Neuronal stem cell (in vitro differentiated cells): ENCODE measurements at regions not wholly inside any gene's neighbourhood (a gene's known extent, or its start where the extent isn't known, plus 50 kb on each side); places are given as distances from the start of the nearest gene placed in this dataset.

Experiments
- DNase-seq: peaks from one replicate; pipeline ENCODE4 v3.0.0-alpha.2; 2013; ENCODE audit warnings: low spot score
- H2AFZ ChIP-seq: one replicate; pipeline ENCODE4 v1.6.1; 2013; ENCODE audit warnings: mild to moderate bottlenecking, low read length, inconsistent platforms
- H2AK5ac ChIP-seq: 2 replicates; pipeline ENCODE4 v1.6.1; 2013; ENCODE audit warnings: low read depth, mild to moderate bottlenecking, inconsistent platforms, low read length, moderate library complexity, mixed read lengths
- H2BK120ac ChIP-seq: 2 replicates; pipeline ENCODE4 v1.6.1; 2013; ENCODE audit warnings: low read depth, mild to moderate bottlenecking, inconsistent platforms, low read length, moderate library complexity, mixed read lengths
- H2BK12ac ChIP-seq: one replicate; pipeline ENCODE4 v1.6.1; 2013; ENCODE audit warnings: low read length, inconsistent platforms
- H2BK15ac ChIP-seq: 2 replicates; pipeline ENCODE4 v1.6.1; 2013; ENCODE audit warnings: mild to moderate bottlenecking, low read length, inconsistent platforms, mixed read lengths
- H2BK5ac ChIP-seq: one replicate; pipeline ENCODE4 v1.6.1; 2013; ENCODE audit warnings: inconsistent platforms, mild to moderate bottlenecking, low read length, moderate library complexity
- H3K14ac ChIP-seq: one replicate; pipeline ENCODE4 v1.6.1; 2013; ENCODE audit warnings: low read length, inconsistent platforms
- H3K18ac ChIP-seq: 2 replicates; pipeline ENCODE4 v1.6.1; 2013; ENCODE audit warnings: low read length, inconsistent platforms
- H3K23ac ChIP-seq: 2 replicates; pipeline ENCODE4 v1.6.1; 2013; ENCODE audit warnings: low read depth, mild to moderate bottlenecking, mixed read lengths, low read length, inconsistent platforms; ENCODE audit not compliant: poor library complexity
- H3K27ac ChIP-seq: replicated peaks from 3 replicates; pipeline ENCODE4 v1.5.1; 2013; ENCODE audit warnings: low read length, inconsistent platforms
- H3K27me3 ChIP-seq, 3 experiments: 2 replicates each; pipeline ENCODE4 v1.6.1; 2013; ENCODE audit warnings: low read length in 3 of 3, mild to moderate bottlenecking in 2 of 3, inconsistent platforms in 1 of 3, low read depth in 1 of 3, mixed read lengths in 1 of 3, moderate library complexity in 1 of 3; ENCODE audit not compliant: control insufficient read depth in 3 of 3, insufficient read depth in 3 of 3
- H3K36me3 ChIP-seq, 2 donors: replicated peaks in 1 of 2; 2 replicates each; pipeline ENCODE4 v1.6.1; 2013; ENCODE audit warnings: low read length in 2 of 2; ENCODE audit not compliant: control insufficient read depth in 2 of 2, insufficient read depth in 2 of 2
- H3K4ac ChIP-seq: 2 replicates; pipeline ENCODE4 v1.6.1; 2013; ENCODE audit warnings: inconsistent platforms, mild to moderate bottlenecking, low read length, moderate library complexity
- H3K4me1 ChIP-seq, 2 donors: 1 replicate in 1 of 2; 2 replicates in 1 of 2; pipeline ENCODE4 v1.6.1; 2013; ENCODE audit warnings: low read length in 2 of 2, low read depth in 1 of 2; ENCODE audit not compliant: control insufficient read depth in 2 of 2, insufficient read depth in 1 of 2
- H3K4me2 ChIP-seq: one replicate; pipeline ENCODE4 v1.6.1; 2013; ENCODE audit warnings: mild to moderate bottlenecking, low read length, inconsistent platforms; ENCODE audit not compliant: insufficient read depth, poor library complexity, severe bottlenecking
- H3K4me3 ChIP-seq, 2 donors: 2 replicates each; pipeline ENCODE4 v1.5.1; 2013; ENCODE audit warnings: low read length in 2 of 2, mild to moderate bottlenecking in 2 of 2, inconsistent platforms in 1 of 2, moderate library complexity in 1 of 2
- H3K79me1 ChIP-seq: one replicate; pipeline ENCODE4 v1.6.1; 2013; ENCODE audit warnings: low read depth, mild to moderate bottlenecking, inconsistent platforms, low read length, moderate library complexity
- H3K9ac ChIP-seq: one replicate; pipeline ENCODE4 v1.6.1; 2013; ENCODE audit warnings: mild to moderate bottlenecking, low read depth, low read length, inconsistent platforms; ENCODE audit not compliant: poor library complexity
- H3K9me3 ChIP-seq, 2 donors: replicated peaks in 1 of 2; 2 replicates each; pipeline versions ENCODE3 to v1.6.1; 2013; ENCODE audit warnings: low read length in 2 of 2, mild to moderate bottlenecking in 2 of 2, inconsistent platforms in 1 of 2, low read depth in 1 of 2, mixed read lengths in 1 of 2, moderate library complexity in 1 of 2; ENCODE audit not compliant: control insufficient read depth in 2 of 2, insufficient read depth in 1 of 2
- H4K8ac ChIP-seq: one replicate; pipeline ENCODE4 v1.6.1; 2013; ENCODE audit warnings: low read depth, mild to moderate bottlenecking, inconsistent platforms, low read length, moderate library complexity
- H4K91ac ChIP-seq: one replicate; pipeline ENCODE4 v1.6.1; 2013; ENCODE audit warnings: low read length, low read depth, mild to moderate bottlenecking, inconsistent platforms; ENCODE audit not compliant: poor library complexity
- WGBS, 2 donors: extraction: QIAGEN DNeasy Blood & Tissue Kit; methylation state at CpG; one replicate each; pipeline ENCODE4 v1.1.7; 2013; ENCODE audit warnings: missing lambda C conversion rate in 2 of 2, mixed read lengths in 1 of 2; ENCODE audit not compliant: insufficient read length in 2 of 2, insufficient replicate concordance in 1 of 2; ENCODE audit errors: extremely low coverage in 2 of 2; 5-methylcytosine and 5-hydroxymethylcytosine counted together

DNA sequence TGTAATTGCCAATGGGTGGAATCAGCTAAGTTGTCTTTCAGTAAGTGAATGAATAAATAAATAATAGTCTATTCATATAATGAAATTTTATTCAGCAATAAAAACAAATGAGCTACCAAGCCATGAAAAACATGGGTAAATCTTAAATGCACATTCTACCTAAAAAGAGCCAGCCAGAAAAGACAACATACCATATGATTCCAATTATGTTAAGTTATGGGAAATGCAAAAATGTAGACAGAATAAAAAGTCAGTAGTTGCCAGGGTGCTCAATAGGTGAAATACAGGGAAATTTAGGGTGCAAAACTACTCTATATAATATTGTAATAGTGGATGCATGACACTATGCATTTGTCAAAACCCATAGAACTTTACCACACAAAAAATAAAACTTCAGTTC lies 277.2 kb upstream of the EPHA6 start:
- Histone ChIP-seq H3K23ac (no peak overlapping the region), H4K8ac (no peak overlapping the region)

DNA sequence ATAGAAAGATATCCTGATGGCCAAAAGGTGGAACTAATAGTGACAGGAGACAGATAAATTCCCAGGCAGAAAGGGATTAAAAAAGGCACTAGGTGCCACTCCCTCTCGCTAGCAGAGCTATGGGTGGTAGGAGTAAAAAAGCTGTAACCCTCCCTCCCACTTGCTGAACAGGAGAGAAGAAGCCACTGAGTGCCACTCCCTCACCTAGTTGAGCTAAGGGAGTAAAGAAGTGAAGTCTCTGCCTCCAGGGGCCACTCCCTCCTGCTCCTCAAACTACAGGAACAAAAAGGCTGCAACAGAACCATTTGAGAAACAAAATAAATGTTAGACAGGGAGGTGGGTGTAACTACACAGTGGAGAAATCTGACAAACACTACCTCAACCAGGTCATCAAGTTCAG lies 276.2 kb upstream of the EPHA6 start:
- H2AK5ac ChIP-seq, result no peak overlapping the region
- H2BK15ac ChIP-seq, result no peak overlapping the region
- H3K79me1 ChIP-seq, result no peaks in the 10 kb centered on the region
- no peak overlapping the region for H3K4ac ChIP-seq
- no peak overlapping the region for H3K4me2 ChIP-seq
- H3K14ac ChIP-seq, result no peak overlapping the region
- H3K18ac ChIP-seq, result no peak overlapping the region
- no peaks in the 10 kb centered on the region for H3K36me3 ChIP-seq
- H3K27ac ChIP-seq, result no peak overlapping the region
- H2BK5ac ChIP-seq, result no peak overlapping the region
- no peak overlapping the region for H3K4me3 ChIP-seq
- H3K4me1 ChIP-seq, result no peaks in the 10 kb centered on the region
- H3K23ac ChIP-seq, result no peak overlapping the region
- no peak overlapping the region for H2AFZ ChIP-seq
- H3K9ac ChIP-seq, result no peak overlapping the region
- WGBS, 2 donors, result no CpG with 5 or more reads among the region's 1 CpG
- no peak for DNase-seq
- H4K8ac ChIP-seq, result no peak overlapping the region
- no peak overlapping the region for H2BK12ac ChIP-seq
- no peak overlapping the region for H2BK120ac ChIP-seq
- H3K27me3 ChIP-seq, result no peaks in the 10 kb centered on the region
- H3K9me3 ChIP-seq, result peaks cover 0 to under 1% of the 10 kb centered on the region in 2 donors
- no peak overlapping the region for H4K91ac ChIP-seq

More for the DNA sequence above, 277.2 kb upstream of the EPHA6 start:
- H4K91ac ChIP-seq, result no peak overlapping the region
- no peak overlapping the region for H2BK5ac ChIP-seq
- no peak overlapping the region for H3K18ac ChIP-seq
- H3K79me1 ChIP-seq, result no peaks in the 10 kb centered on the region
- no peak overlapping the region for H3K14ac ChIP-seq
- no peak overlapping the region for H3K4ac ChIP-seq
- H3K4me3 ChIP-seq, result no peak overlapping the region
- H2BK120ac ChIP-seq, result no peak overlapping the region
- no peak for DNase-seq
- no peak overlapping the region for H3K9ac ChIP-seq
- no peak overlapping the region for H3K4me2 ChIP-seq
- H2AFZ ChIP-seq, result no peak overlapping the region
- no peak overlapping the region for H3K27ac ChIP-seq
- no peaks in the 10 kb centered on the region for H3K27me3 ChIP-seq
- no peak overlapping the region for H2BK12ac ChIP-seq
- H3K36me3 ChIP-seq, result no peaks in the 10 kb centered on the region
- H2AK5ac ChIP-seq, result no peak overlapping the region
- no peak overlapping the region for H2BK15ac ChIP-seq
- H3K9me3 ChIP-seq, result peaks cover 0 to 1% of the 10 kb centered on the region in 2 donors
- H3K4me1 ChIP-seq, result no peaks in the 10 kb centered on the region

DNA sequence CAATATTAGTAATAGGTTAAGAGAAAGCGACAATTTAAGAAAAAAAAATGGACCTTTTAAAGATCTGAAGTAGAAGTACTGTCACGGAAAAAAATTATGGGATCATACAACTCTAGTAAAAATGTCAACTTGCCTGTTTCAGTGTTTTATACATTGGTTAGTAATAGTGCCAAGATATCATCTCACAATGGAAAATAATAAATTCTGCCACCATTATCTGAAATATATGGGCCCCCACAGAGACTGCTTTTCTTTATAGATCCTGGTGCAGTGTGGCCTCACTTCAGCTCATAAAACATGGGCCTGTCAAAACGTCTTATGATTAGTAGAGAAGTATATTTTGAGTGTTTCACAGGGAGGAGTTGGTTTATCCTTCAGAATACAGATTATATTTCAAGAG lies 266.3 kb upstream of the EPHA6 start:
- WGBS, 2 donors, result no CpG with 5 or more reads among the region's 3 CpGs
- H3K4me2 ChIP-seq, result no peak overlapping the region
- no peak overlapping the region for H2BK5ac ChIP-seq
- H3K18ac ChIP-seq, result no peak overlapping the region
- H4K8ac ChIP-seq, result no peak overlapping the region
- no peak overlapping the region for H4K91ac ChIP-seq
- no peak overlapping the region for H2AFZ ChIP-seq
- no peak for DNase-seq
- no peaks in the 10 kb centered on the region for H3K36me3 ChIP-seq
- H3K79me1 ChIP-seq, result no peaks in the 10 kb centered on the region
- no peaks in the 10 kb centered on the region for H3K9me3 ChIP-seq
- no peak overlapping the region for H3K9ac ChIP-seq
- no peaks in the 10 kb centered on the region for H3K4me1 ChIP-seq
- H3K4me3 ChIP-seq, result no peak overlapping the region
- H3K27me3 ChIP-seq, result no peaks in the 10 kb centered on the region
- H2BK12ac ChIP-seq, result no peak overlapping the region
- no peak overlapping the region for H2AK5ac ChIP-seq
- H2BK15ac ChIP-seq, result no peak overlapping the region
- no peak overlapping the region for H3K27ac ChIP-seq
- H3K14ac ChIP-seq, result no peak overlapping the region
- no peak overlapping the region for H2BK120ac ChIP-seq
- H3K4ac ChIP-seq, result no peak overlapping the region
- no peak overlapping the region for H3K23ac ChIP-seq

DNA sequence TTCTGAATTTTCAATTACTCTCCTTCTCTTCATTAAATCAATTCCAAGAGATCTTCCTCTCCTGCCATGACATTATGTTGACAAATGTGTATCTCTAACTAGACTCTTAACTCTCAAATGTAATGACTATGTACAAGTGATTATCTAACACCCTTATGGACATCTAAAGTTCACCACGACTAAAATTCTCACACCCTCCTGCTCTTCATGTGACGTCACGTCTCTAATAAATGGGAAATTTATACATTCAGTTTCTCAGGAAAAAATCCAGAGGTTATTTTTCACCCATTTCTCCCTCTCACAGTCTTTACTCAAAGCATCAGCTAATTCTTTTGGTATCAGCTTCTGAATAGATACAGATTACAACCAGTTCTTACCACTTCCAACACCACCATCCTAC lies 237.5 kb upstream of the EPHA6 start:
- H3K4ac ChIP-seq, result no peak overlapping the region
- no CpG with 5 or more reads among the region's 3 CpGs for WGBS, 2 donors
- no peaks in the 10 kb centered on the region for H3K79me1 ChIP-seq
- no peak overlapping the region for H2BK15ac ChIP-seq
- no peak for DNase-seq
- no peak overlapping the region for H4K8ac ChIP-seq
- no peak overlapping the region for H3K14ac ChIP-seq
- H3K9me3 ChIP-seq, result peaks cover 0 to 1% of the 10 kb centered on the region in 2 donors
- H3K36me3 ChIP-seq, result no peaks in the 10 kb centered on the region
- no peak overlapping the region for H3K18ac ChIP-seq
- no peak overlapping the region for H2AK5ac ChIP-seq
- H3K4me3 ChIP-seq, result no peak overlapping the region
- no peak overlapping the region for H3K9ac ChIP-seq
- H2AFZ ChIP-seq, result no peak overlapping the region
- no peaks in the 10 kb centered on the region for H3K4me1 ChIP-seq
- H3K27ac ChIP-seq, result no peak overlapping the region
- H2BK12ac ChIP-seq, result no peak overlapping the region
- H3K4me2 ChIP-seq, result no peak overlapping the region
- H3K23ac ChIP-seq, result no peak overlapping the region
- H2BK120ac ChIP-seq, result no peak overlapping the region
- no peaks in the 10 kb centered on the region for H3K27me3 ChIP-seq
- no peak overlapping the region for H4K91ac ChIP-seq
- no peak overlapping the region for H2BK5ac ChIP-seq
